Astrocyte (in vitro differentiated cells and primary cell): ENCODE measurements at regions not wholly inside any gene's neighbourhood (a gene's known extent, or its start where the extent isn't known, plus 50 kb on each side); places are given as distances from the start of the nearest gene placed in this dataset.

Experiments used
- DNase-seq: peaks from one replicate; pipeline ENCODE4 v3.0.0-alpha.2; 2010; ENCODE audit warnings: low read depth
- FAIRE-seq: peaks from 2 replicates; lab custom pipeline; 2011; peaks lifted over from hg19 to GRCh38; lab: Jason Lieb, UNC
- H2AFZ ChIP-seq: 2 replicates; pipeline ENCODE4 v1.6.0; 2012; ENCODE audit warnings: low read depth, low read length, inconsistent platforms
- H3K27ac ChIP-seq: 2 replicates; pipeline ENCODE4 v1.5.1; 2011; ENCODE audit warnings: low read depth, low read length, inconsistent platforms
- H3K27me3 ChIP-seq: 2 replicates; pipeline ENCODE4 v1.6.0; 2011; ENCODE audit warnings: low read length, inconsistent platforms; ENCODE audit not compliant: insufficient read depth
- H3K36me3 ChIP-seq: 2 replicates; pipeline ENCODE4 v1.5.1; 2011; ENCODE audit warnings: low read length, inconsistent platforms; ENCODE audit not compliant: insufficient read depth
- H3K4me1 ChIP-seq: 2 replicates; pipeline ENCODE4 v1.5.1; 2011; ENCODE audit warnings: low read length, inconsistent platforms; ENCODE audit not compliant: insufficient read depth
- H3K4me2 ChIP-seq: 2 replicates; pipeline ENCODE4 v1.6.0; 2012; ENCODE audit warnings: low read length, inconsistent platforms
- H3K4me3 ChIP-seq: 2 replicates; pipeline ENCODE4 v1.5.1; 2011; ENCODE audit warnings: low read depth, mild to moderate bottlenecking, low read length, inconsistent platforms; ENCODE audit not compliant: insufficient read depth
- H3K79me2 ChIP-seq: 2 replicates; pipeline ENCODE4 v1.6.0; 2012; ENCODE audit warnings: mild to moderate bottlenecking, low read length, inconsistent platforms; ENCODE audit not compliant: insufficient read depth
- H3K9ac ChIP-seq: 2 replicates; pipeline ENCODE4 v1.6.0; 2012; ENCODE audit warnings: mild to moderate bottlenecking, low read length, inconsistent platforms
- H3K9me3 ChIP-seq: 2 replicates; pipeline ENCODE4 v1.5.1; 2012; ENCODE audit warnings: low read depth, mild to moderate bottlenecking, low read length, inconsistent platforms; ENCODE audit not compliant: insufficient read depth
- H4K20me1 ChIP-seq: 2 replicates; pipeline ENCODE4 v1.6.0; 2012; ENCODE audit warnings: low read length, inconsistent platforms; ENCODE audit not compliant: insufficient read depth
- H3K27ac Mint-ChIP-seq: one replicate; pipeline ENCODE4 v1.8.0; 2021; ENCODE audit warnings: mild to moderate bottlenecking, mixed read lengths; ENCODE audit not compliant: unreplicated experiment
- H3K27me3 Mint-ChIP-seq: one replicate; pipeline ENCODE4 v1.8.0; 2021; ENCODE audit warnings: low read depth, mixed read lengths; ENCODE audit not compliant: unreplicated experiment
- H3K36me3 Mint-ChIP-seq: one replicate; pipeline ENCODE4 v1.8.0; 2021; ENCODE audit warnings: low read depth, mixed read lengths; ENCODE audit not compliant: unreplicated experiment
- H3K4me1 Mint-ChIP-seq: one replicate; pipeline ENCODE4 v1.8.0; 2021; ENCODE audit warnings: low read depth, mixed read lengths; ENCODE audit not compliant: unreplicated experiment
- H3K4me3 Mint-ChIP-seq: one replicate; pipeline ENCODE4 v1.8.0; 2021; ENCODE audit warnings: mild to moderate bottlenecking, moderate library complexity, mixed read lengths; ENCODE audit not compliant: unreplicated experiment
- H3K9me3 Mint-ChIP-seq: one replicate; pipeline ENCODE4 v1.8.0; 2021; ENCODE audit warnings: mild to moderate bottlenecking, mixed read lengths; ENCODE audit not compliant: unreplicated experiment
- EZH2 ChIP-seq: IDR thresholded peaks from 2 replicates; pipeline ENCODE4 v1.6.1; 2012; ENCODE audit warnings: mild to moderate bottlenecking, low read length, inconsistent platforms; ENCODE audit not compliant: insufficient read depth
- TF ChIP-seq, protein P1 (sequence below): IDR thresholded peaks from 2 replicates; pipeline ENCODE4 v1.5.1; 2011; ENCODE audit warnings: low read depth, mild to moderate bottlenecking, inconsistent platforms, low read length, moderate library complexity; ENCODE audit not compliant: insufficient read depth

DNA sequence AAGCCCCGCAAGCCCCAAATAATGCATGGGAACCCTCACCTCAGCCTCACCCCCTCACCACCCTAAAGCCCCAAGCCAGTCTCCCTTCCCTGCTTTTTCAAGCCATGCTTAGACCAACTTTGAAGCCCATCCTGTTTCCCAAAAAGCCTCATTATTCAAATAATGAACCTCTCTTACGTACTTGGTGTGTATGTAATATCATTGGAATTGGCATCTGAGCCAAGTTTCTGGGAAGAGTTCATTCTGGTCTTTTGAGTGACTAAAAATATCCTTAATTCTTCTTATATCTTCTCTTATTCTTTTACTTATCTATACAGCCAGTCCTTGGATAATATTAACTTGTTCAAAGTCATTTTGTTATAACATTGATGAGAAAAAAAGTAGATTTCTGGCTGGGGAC is 875.8 kb upstream of the SLIT2 start:
- Histone ChIP-seq H3K4me2 (no peak overlapping the region), H3K27ac (no peak overlapping the region), H3K9me3 (no peaks in the 10 kb centered on the region), H3K4me3 (no peak overlapping the region), H3K9ac (no peak overlapping the region), H3K36me3 (no peaks in the 10 kb centered on the region), H3K4me1 (peaks cover 4% of the 10 kb centered on the region), H3K27me3 (no peaks in the 10 kb centered on the region), H4K20me1 (no peaks in the 10 kb centered on the region), H3K79me2 (no peaks in the 10 kb centered on the region), H2AFZ (no peak overlapping the region)
- H3K27me3 Mint-ChIP-seq = peaks cover 3% of the 10 kb centered on the region
- TF ChIP-seq, protein P1, sequence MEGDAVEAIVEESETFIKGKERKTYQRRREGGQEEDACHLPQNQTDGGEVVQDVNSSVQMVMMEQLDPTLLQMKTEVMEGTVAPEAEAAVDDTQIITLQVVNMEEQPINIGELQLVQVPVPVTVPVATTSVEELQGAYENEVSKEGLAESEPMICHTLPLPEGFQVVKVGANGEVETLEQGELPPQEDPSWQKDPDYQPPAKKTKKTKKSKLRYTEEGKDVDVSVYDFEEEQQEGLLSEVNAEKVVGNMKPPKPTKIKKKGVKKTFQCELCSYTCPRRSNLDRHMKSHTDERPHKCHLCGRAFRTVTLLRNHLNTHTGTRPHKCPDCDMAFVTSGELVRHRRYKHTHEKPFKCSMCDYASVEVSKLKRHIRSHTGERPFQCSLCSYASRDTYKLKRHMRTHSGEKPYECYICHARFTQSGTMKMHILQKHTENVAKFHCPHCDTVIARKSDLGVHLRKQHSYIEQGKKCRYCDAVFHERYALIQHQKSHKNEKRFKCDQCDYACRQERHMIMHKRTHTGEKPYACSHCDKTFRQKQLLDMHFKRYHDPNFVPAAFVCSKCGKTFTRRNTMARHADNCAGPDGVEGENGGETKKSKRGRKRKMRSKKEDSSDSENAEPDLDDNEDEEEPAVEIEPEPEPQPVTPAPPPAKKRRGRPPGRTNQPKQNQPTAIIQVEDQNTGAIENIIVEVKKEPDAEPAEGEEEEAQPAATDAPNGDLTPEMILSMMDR = no peak
- no peak for TF ChIP-seq EZH2
- H3K9me3 Mint-ChIP-seq = no peaks in the 10 kb centered on the region
- no peak overlapping the region for H3K4me3 Mint-ChIP-seq
- no peaks in the 10 kb centered on the region for H3K36me3 Mint-ChIP-seq
- peaks cover 2% of the 10 kb centered on the region for H3K4me1 Mint-ChIP-seq
- DNase-seq (peak; percentile 58), FAIRE-seq (no peak)
- H3K27ac Mint-ChIP-seq = no peak overlapping the region

DNA sequence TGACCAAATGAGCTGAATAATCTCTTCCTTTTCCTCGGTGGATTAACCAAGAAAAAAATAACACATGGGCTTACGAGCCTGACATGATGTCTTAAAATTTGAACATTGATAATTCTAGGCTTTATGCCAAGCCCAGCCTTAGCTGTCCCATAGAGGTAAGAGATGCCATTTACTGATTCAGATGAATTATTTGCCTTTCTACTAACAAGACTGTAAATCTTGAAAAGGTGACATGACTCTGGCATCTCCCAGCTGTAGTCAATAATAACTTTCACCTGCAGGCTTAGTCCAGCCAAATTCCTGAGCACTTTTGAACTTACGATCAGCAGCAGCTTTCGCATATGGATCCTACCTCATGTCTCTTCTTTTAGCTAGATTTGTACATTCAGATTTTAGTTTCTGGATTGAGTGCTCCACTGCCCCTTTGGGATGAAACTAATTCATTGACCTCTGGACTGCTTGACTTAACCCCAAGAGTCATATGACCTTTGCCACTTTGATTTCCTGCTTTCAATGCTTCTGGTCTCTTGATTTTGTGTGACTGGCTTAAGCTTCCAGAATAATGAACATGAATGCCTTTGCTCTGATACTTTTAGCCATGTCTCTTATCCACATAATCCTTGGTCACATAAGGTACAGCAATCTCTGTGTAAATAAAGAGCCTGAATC is 876.4 kb upstream of the SLIT2 start:
- Histone ChIP-seq H3K36me3 (no peaks in the 10 kb centered on the region), H4K20me1 (no peaks in the 10 kb centered on the region), H3K27ac (no peak overlapping the region), H3K4me1 (no peaks in the 10 kb centered on the region), H3K9me3 (no peaks in the 10 kb centered on the region), H3K4me3 (no peak overlapping the region), H2AFZ (no peak overlapping the region), H3K27me3 (no peaks in the 10 kb centered on the region), H3K4me2 (no peak overlapping the region), H3K9ac (no peak overlapping the region), H3K79me2 (no peaks in the 10 kb centered on the region)
- Mint-ChIP-seq H3K4me1 (no peaks in the 10 kb centered on the region), H3K27me3 (peaks cover 3% of the 10 kb centered on the region), H3K9me3 (no peaks in the 10 kb centered on the region), H3K27ac (no peak overlapping the region), H3K36me3 (no peaks in the 10 kb centered on the region), H3K4me3 (no peak overlapping the region)
- no peak for TF ChIP-seq EZH2
- TF ChIP-seq, protein P1 = no peak
- DNase-seq (no peak), FAIRE-seq (no peak)

DNA sequence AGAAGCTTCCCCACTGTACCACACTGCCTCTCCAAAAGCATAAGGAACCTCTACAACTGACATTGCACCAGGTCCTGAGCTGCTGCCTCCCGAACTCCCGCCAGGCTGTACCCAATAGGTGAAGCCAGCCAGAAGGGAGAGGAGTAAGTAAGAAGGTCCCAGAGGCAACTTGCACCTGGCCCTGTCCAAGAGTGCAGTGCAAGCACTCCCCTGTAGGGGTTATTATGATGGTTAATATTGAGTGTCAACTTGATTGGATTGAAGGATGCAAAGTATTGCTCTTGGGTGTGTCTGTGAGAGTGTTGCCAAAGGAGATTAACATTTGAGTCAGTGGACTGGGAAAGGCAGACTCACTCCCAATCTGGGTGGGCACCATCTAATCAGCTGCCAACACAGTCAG is 879.3 kb upstream of the SLIT2 start:
- Histone ChIP-seq H4K20me1 (no peaks in the 10 kb centered on the region), H3K27ac (no peak overlapping the region), H3K27me3 (no peaks in the 10 kb centered on the region), H3K36me3 (no peaks in the 10 kb centered on the region), H3K4me1 (no peaks in the 10 kb centered on the region), H3K9ac (no peak overlapping the region), H2AFZ (no peak overlapping the region), H3K4me3 (no peak overlapping the region), H3K9me3 (no peaks in the 10 kb centered on the region), H3K79me2 (no peaks in the 10 kb centered on the region), H3K4me2 (no peak overlapping the region)
- Mint-ChIP-seq H3K4me3 (no peak overlapping the region), H3K27me3 (peaks cover 3% of the 10 kb centered on the region), H3K27ac (no peak overlapping the region), H3K36me3 (no peaks in the 10 kb centered on the region), H3K4me1 (no peaks in the 10 kb centered on the region), H3K9me3 (no peaks in the 10 kb centered on the region)
- DNase-seq = no peak
- no peak for FAIRE-seq
- TF ChIP-seq EZH2 = no peak
- TF ChIP-seq, protein P1 = no peak
